ENCODE measurements at regions not wholly inside any gene's neighbourhood (a gene's known extent, or its start where the extent isn't known, plus 50 kb on each side); places are given as distances from the start of the nearest gene placed in this dataset.
A peak's percentile ranks its signal among the peaks of the same experiment; 100 is the strongest.
"Not testable (repeated sequence)": the region's sequence is repeated elsewhere in the genome, so short reads cannot be mapped to it uniquely, and the experiment has no call there.

DNA sequence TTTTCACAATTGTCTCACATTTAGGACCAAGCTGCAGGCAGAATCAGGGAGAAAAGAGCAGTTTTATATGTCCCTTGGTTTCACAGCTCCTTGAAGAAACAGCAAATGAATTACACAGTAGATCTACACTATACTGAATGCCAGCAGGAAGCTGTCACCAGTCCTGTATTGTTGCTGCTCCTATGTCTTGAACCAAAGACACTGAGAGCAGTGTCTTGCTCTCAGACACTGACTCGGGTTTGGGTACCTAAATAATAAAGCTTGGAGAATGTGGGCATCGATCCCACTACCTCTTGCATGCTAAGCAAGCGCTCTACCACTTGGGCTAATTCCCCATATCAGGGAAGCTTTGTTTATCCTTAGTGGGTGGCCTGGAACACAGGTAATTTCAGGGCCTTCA is 552.7 kb downstream of the PRIM2 start:
- not testable (repeated sequence) for H3K36me3 Mint-ChIP-seq (ENCODE audit: low read depth); H3K9me3 Mint-ChIP-seq; H3K4me3 Mint-ChIP-seq; H3K27ac Mint-ChIP-seq; H3K4me1 Mint-ChIP-seq (ENCODE audit: low read depth); H3K27me3 Mint-ChIP-seq (ENCODE audit: insufficient read depth)
- peak; percentile 4 for DNase-seq

DNA sequence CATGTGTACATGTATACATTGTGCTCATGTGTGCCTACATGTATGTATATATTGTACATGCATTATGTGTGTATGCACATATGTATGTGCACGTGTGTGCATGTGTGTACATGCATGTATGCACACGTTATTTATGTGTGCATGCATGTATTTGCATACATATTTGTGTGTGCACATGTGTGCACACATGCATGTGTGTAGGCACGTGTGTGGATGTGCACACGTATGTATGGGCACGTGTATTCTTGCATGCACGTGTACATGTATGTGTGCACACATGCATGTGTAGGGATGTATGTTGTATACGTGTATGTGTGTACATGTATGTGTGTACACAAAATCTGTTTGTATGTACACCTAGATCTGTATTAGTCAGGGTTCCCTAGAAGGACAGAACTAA is 556.0 kb downstream of the PRIM2 start:
- H3K36me3 Mint-ChIP-seq (ENCODE audit: low read depth); H3K27ac Mint-ChIP-seq; H3K27me3 Mint-ChIP-seq (ENCODE audit: insufficient read depth): not testable (repeated sequence)

DNA sequence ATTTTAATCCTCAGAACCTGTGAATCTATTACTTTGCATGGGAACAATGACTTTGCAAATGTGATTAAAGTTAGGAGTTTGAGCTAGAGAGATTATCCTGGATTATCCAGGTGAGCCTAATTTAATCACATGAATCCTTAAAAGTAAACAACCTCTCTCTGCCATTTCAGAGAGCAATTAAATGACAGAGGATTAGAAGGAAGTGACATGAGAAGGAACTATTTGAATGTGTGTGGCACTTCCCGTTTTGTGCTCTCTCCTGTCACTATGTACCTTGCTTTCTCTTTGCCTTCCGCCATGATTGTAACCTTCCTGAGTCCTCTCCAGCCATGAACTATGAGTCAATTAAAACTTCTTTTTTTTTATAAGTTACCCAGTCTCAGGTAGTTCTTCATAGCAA is 559.2 kb downstream of the PRIM2 start:
- not testable (repeated sequence) for H3K36me3 Mint-ChIP-seq (ENCODE audit: low read depth); H3K4me1 Mint-ChIP-seq (ENCODE audit: low read depth); H3K27ac Mint-ChIP-seq; H3K4me3 Mint-ChIP-seq; H3K9me3 Mint-ChIP-seq; DNase-seq; H3K27me3 Mint-ChIP-seq (ENCODE audit: insufficient read depth)

More for the DNA sequence above, 556.0 kb downstream of the PRIM2 start:
- H3K9me3 Mint-ChIP-seq; H3K4me1 Mint-ChIP-seq (ENCODE audit: low read depth); H3K4me3 Mint-ChIP-seq; DNase-seq: not testable (repeated sequence)

DNA sequence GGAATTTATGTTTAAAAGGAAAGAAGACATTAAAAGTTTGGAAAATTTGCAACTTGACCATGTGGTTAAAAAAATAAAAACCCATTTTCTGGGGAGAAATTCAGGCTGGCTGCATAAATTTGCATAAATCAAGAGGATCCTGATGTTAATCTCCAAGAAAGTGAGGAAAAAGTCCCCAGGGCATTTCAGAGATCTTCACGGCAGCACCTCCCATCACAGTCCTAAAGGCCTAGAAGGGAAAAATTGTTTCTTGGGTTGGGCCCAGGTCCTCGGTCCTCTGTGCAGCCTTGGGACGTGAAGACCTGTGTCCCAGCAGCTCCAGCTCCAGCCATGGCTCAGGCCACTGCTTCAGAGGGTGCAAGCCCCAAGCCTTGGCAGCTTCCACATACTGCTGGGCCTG is 560.3 kb downstream of the PRIM2 start:
- not testable (repeated sequence) for DNase-seq; H3K4me3 Mint-ChIP-seq; H3K36me3 Mint-ChIP-seq (ENCODE audit: low read depth); H3K27me3 Mint-ChIP-seq (ENCODE audit: insufficient read depth); H3K4me1 Mint-ChIP-seq (ENCODE audit: low read depth); H3K27ac Mint-ChIP-seq; H3K9me3 Mint-ChIP-seq

DNA sequence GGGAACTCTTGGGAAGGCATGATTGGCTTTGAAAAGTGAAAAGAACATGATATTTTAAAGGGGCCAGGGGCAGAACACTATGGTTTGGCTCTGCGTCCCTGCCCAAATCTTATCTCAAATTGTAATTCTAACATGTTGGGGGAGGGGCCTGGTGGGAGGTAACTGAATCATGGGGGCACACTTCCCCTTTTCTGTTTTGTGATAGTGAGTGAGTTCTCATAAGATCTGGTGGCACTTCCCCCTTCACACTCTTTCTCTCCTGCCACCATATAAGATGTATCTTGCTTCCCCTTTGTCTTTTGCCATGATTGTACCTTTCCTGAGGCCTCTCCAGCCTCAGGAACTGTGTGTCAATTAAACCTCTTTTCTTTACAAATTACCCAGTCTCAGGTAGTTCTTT is 561.4 kb downstream of the PRIM2 start:
- not testable (repeated sequence) for H3K36me3 Mint-ChIP-seq (ENCODE audit: low read depth); H3K27me3 Mint-ChIP-seq (ENCODE audit: insufficient read depth); H3K4me1 Mint-ChIP-seq (ENCODE audit: low read depth); H3K27ac Mint-ChIP-seq; DNase-seq; H3K9me3 Mint-ChIP-seq; H3K4me3 Mint-ChIP-seq

DNA sequence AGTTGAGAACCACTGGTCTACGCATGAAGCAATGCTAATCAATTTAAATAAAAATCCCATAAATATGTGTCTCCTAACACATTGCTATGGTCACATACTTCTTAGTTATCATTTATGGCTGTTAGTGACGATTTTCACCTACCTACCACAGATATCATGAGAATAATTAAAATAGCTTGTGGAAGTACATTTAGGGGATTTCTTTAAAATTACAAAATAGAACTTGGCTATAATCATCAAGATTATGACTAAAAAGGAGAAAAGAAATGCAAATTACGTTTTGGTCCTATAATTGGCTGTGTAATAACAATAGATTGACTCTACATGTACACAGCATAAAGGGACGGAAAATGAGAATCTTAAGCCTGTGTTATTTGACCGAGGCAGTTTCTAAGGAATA is 581.4 kb downstream of the PRIM2 start:
- not testable (repeated sequence) for H3K36me3 Mint-ChIP-seq (ENCODE audit: low read depth); H3K4me3 Mint-ChIP-seq; H3K4me1 Mint-ChIP-seq (ENCODE audit: low read depth); H3K27me3 Mint-ChIP-seq (ENCODE audit: insufficient read depth); H3K27ac Mint-ChIP-seq; H3K9me3 Mint-ChIP-seq; DNase-seq

DNA sequence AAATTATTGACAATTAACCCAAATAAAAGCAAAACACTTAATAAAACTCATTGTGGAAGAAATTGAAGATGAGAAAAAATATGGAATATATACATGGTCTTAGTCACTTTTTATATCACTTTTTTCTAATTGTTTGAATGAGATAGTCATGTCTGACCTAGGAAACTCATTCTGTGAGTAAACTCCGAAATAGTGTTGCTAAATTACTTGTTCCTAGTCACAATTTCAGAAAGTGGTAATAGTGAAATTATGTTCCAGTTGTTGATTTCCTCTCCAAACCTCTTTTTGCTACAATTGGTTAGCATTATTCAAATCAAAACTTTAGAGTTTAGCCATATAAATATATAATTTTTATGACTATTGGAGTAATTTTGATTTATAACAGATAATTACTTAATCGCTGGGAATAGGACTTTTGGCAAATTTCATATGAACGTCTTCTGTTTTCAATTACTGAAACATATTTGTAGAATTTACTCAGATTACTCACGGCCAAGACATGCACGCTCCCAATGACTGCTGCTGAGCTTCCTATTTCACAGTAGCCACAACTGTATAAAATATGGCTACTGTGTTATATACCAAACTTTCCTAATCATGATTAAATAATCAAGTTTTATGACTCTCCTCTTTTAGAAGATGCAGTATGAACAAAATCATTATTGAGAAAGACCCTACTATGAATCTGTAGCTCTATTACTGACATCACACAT is 583.4 kb downstream of the PRIM2 start:
- H3K36me3 Mint-ChIP-seq (ENCODE audit: low read depth); H3K4me1 Mint-ChIP-seq (ENCODE audit: low read depth); H3K27me3 Mint-ChIP-seq (ENCODE audit: insufficient read depth); H3K9me3 Mint-ChIP-seq: not testable (repeated sequence)
- DNase-seq, result peak; percentile 5
- Mint-ChIP-seq H3K4me3 (peak overlapping the region; percentile 73; the same call in 1 of the 2 replicates), H3K27ac (peak overlapping the region; percentile 86)

DNA sequence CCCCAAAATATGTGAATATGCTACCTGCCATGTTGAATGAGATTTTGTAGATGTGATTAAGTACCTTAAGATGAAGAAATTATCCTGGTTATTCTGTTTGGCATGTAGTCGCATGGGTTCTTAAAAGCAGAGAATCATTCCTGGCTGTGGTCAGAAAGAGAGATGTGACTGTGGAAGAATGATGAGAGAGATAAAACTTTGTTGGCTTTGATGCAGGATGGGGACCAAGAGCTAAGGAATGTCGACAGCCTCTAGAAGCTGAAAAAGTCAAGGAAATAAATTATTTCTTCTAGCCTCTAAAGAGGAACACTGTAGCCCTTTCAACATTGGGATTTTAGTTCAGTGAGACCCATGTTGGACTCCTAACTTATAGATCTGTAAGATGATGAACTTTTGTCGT is 584.0 kb downstream of the PRIM2 start:
- H3K27me3 Mint-ChIP-seq (ENCODE audit: insufficient read depth); H3K9me3 Mint-ChIP-seq; H3K36me3 Mint-ChIP-seq (ENCODE audit: low read depth); H3K4me1 Mint-ChIP-seq (ENCODE audit: low read depth): not testable (repeated sequence)
- Mint-ChIP-seq H3K4me3 (peak overlapping the region; percentile 73), H3K27ac (peak overlapping the region; percentile 86)
- peak; percentile 48 for DNase-seq

DNA sequence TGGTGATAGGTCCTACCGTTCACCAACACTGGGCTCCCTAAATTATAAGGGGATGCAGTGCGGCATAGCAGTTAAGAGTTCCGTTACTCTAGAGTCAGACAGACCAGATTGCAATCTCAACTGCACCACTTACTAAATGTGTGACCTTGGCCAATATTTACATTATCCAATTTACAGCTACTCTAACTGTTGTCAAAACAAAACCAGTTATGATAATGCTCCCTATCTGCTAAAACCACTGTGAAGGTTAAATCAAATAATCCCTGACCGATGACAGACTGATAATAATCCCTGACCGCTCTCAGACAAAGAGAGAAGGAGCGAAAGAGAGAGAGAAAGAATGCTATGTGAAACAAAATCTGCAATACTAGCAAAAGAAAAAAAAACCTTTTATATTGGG is 586.9 kb downstream of the PRIM2 start:
- not testable (repeated sequence) for H3K4me1 Mint-ChIP-seq (ENCODE audit: low read depth); H3K36me3 Mint-ChIP-seq (ENCODE audit: low read depth); H3K4me3 Mint-ChIP-seq; H3K9me3 Mint-ChIP-seq; H3K27ac Mint-ChIP-seq; H3K27me3 Mint-ChIP-seq (ENCODE audit: insufficient read depth); DNase-seq

DNA sequence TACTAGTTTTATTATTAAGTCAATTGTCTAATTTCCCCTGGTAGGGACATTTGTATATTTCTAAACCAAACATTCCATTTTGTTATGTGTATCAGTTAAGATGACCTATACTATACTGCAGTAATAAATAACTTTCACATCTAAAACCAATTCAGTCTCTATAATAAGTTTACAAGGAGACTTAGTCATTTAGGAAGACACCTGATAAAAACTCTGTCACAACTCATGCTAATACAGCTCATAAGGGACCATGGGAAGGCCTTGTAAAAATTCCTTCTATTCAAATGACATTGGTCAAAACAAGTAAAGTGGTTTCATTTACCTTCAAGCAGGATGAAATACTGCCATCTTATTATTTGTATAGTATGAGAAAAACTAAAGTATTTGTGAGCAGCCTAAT is 597.9 kb downstream of the PRIM2 start:
- DNase-seq; H3K4me3 Mint-ChIP-seq; H3K36me3 Mint-ChIP-seq (ENCODE audit: low read depth); H3K27ac Mint-ChIP-seq; H3K4me1 Mint-ChIP-seq (ENCODE audit: low read depth); H3K9me3 Mint-ChIP-seq; H3K27me3 Mint-ChIP-seq (ENCODE audit: insufficient read depth): not testable (repeated sequence)

DNA sequence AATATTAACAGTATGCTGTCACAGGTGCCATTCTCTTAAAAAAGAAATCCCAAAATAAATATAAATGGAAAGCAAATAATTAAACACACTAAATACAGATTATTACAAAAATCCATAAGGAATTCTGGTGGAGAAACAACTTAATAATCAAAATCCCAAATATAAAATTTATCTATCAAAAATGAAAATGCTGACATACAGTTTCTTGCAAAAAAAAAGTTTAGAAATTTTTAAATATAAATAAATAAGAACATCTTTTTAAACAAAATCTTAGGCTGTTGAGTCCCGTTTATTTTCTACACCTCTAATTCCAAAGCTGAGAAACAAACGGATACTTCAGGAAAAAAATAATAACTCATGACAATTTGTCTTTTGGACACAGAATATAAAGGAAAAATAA is 625.5 kb downstream of the PRIM2 start:
- H3K4me3 Mint-ChIP-seq; H3K9me3 Mint-ChIP-seq; H3K27ac Mint-ChIP-seq; DNase-seq; H3K27me3 Mint-ChIP-seq (ENCODE audit: insufficient read depth); H3K4me1 Mint-ChIP-seq (ENCODE audit: low read depth): not testable (repeated sequence)
- H3K36me3 Mint-ChIP-seq (ENCODE audit: low read depth), result peaks cover 10% of the 10 kb centered on the region; the same call in 1 of the 2 replicates

DNA sequence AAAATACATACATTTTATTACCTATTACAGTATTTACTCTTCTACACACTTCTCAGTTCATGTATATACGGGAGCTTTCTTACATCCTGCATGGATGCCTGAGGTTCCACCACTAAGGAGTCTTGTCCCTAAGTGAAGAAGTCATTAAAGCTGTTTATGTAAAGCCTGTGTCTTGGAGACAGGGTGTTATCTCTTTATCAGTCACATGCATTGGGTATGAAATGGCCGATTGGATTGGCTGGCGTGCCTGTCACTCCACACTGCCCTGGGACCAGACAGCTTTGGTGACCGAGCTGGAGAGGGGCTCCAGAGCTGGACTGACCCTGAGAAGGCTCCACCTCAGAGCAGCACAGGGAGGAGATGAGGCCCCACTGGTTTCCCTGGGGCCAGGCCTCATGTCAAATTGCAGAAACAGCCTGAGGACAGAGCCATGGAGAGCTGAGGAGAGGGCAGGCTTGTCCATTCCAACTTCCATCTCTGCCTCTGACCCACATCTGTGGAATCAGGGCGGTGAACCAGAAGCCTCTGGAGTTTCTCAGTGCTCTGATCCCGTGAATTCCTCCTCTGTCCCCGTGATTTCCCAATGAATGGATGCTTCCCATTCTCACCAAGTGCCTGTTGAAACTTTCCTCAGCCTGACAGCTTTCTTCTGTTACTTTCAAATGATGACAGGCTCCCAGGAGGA is 628.8 kb downstream of the PRIM2 start:
- DNase-seq; H3K27me3 Mint-ChIP-seq (ENCODE audit: insufficient read depth); H3K27ac Mint-ChIP-seq; H3K9me3 Mint-ChIP-seq; H3K4me3 Mint-ChIP-seq; H3K4me1 Mint-ChIP-seq (ENCODE audit: low read depth): not testable (repeated sequence)
- H3K36me3 Mint-ChIP-seq (ENCODE audit: low read depth), result peaks cover 19% of the 10 kb centered on the region

DNA sequence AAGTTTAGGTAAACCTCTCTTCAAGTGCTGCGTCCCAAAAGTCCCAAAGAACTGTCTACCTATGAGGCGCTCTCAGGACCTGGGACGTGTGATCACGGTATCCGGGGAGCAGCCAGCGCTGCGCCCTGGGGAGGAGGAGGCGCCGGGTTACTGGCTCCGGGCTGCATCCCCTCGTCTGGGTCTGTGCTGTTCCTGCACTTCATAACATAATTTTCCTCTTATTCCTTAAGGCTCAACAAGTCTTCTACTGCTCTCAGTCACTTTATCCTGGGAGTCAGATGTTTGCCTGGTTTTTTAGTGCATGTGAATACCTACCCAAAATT is 629.3 kb downstream of the PRIM2 start:
- H3K27me3 Mint-ChIP-seq (ENCODE audit: insufficient read depth); H3K4me1 Mint-ChIP-seq (ENCODE audit: low read depth); H3K27ac Mint-ChIP-seq; H3K4me3 Mint-ChIP-seq; DNase-seq; H3K9me3 Mint-ChIP-seq: not testable (repeated sequence)
- peaks cover 19% of the 10 kb centered on the region for H3K36me3 Mint-ChIP-seq (ENCODE audit: low read depth)

DNA sequence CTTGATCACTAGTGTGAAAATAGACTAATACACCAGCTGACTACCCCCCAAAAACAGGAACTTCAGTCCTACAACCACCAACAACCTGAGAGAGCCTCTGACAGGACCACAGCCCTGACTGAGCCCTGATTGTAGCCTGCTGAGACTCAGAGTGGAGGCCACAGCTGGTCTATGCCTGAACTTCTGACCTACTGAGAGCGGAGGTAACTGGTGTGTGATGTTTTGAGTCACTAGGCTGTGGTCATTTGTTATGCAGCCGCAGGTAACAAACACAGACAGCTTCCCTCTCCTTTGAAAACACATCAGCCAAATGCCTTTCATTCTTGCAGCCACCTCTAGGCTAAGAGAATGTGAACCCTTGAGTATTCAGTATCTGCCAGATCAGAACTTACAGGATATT is 631.1 kb downstream of the PRIM2 start:
- H3K27me3 Mint-ChIP-seq (ENCODE audit: insufficient read depth); H3K4me3 Mint-ChIP-seq; H3K4me1 Mint-ChIP-seq (ENCODE audit: low read depth); DNase-seq; H3K9me3 Mint-ChIP-seq; H3K27ac Mint-ChIP-seq: not testable (repeated sequence)
- peaks cover 19% of the 10 kb centered on the region for H3K36me3 Mint-ChIP-seq (ENCODE audit: low read depth)

DNA sequence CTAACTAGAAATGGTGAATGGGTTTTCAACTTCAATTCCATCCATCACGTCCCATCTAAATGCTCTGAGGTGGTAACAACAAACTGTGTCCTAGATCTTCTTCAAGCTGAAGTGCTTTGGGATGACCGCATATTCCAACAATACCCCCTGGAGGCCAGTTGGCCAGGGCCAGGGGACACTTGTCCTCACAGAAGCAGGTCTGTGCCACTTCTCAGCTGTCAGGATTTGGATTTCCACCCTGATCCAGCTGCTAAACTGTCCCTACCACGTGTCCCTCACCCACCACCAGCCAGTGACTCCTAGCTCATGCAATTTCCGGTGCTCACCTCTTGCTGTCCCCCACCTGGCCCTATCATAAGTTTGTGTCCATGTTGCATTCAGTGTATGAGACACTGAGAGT is 633.0 kb downstream of the PRIM2 start:
- DNase-seq; H3K4me1 Mint-ChIP-seq (ENCODE audit: low read depth); H3K27me3 Mint-ChIP-seq (ENCODE audit: insufficient read depth); H3K9me3 Mint-ChIP-seq; H3K4me3 Mint-ChIP-seq; H3K27ac Mint-ChIP-seq: not testable (repeated sequence)
- H3K36me3 Mint-ChIP-seq (ENCODE audit: low read depth), result peaks cover 19% of the 10 kb centered on the region

All from HFFc6 (cell line).